Ascending aorta (tissue), 2 donors: ENCODE measurements at regions not wholly inside any gene's neighbourhood (a gene's known extent, or its start where the extent isn't known, plus 50 kb on each side); places are given as distances from the start of the nearest gene placed in this dataset.

Experiments
- DNase-seq, 2 donors: peaks; one replicate each; pipeline ENCODE4 v3.0.0-alpha.2; 2019; ENCODE audit warnings: low spot score in 2 of 2
- H3K27ac ChIP-seq, 2 donors: fragments of 200-600 bp; sonication (generic); one replicate each; pipeline ENCODE4 v1.5.1; 2016 to 2017; ENCODE audit warnings: mild to moderate bottlenecking in 1 of 2
- H3K27me3 ChIP-seq: fragments of 200-600 bp; sonication (generic); one replicate; pipeline ENCODE4 v1.5.1; 2017
- H3K36me3 ChIP-seq, 2 donors: fragments of 200-600 bp; sonication (generic); one replicate each; pipeline ENCODE4 v1.5.1; 2016
- H3K4me1 ChIP-seq, 2 donors: fragments of 200-600 bp; sonication (generic); one replicate each; pipeline ENCODE4 v1.5.1; 2016 to 2017; ENCODE audit warnings: mild to moderate bottlenecking in 1 of 2
- H3K4me3 ChIP-seq, 2 donors: fragments of 200-600 bp; sonication (generic); one replicate each; pipeline ENCODE4 v1.5.1; 2016 to 2017; ENCODE audit warnings: mild to moderate bottlenecking in 1 of 2
- H3K9me3 ChIP-seq, 2 donors: fragments of 200-600 bp; sonication (generic); one replicate each; pipeline ENCODE4 v1.5.1; 2016
- CTCF ChIP-seq, 3 experiments: fragments of 200-600 bp in 2 of 3; fragments of 450-650 bp in 1 of 3; sonication (generic) in 2 of 3; IDR thresholded peaks; one replicate each; pipeline ENCODE4 v1.5.1; 2016 to 2019; ENCODE audit warnings: antibody characterized with exemption in 3 of 3, mild to moderate bottlenecking in 1 of 3, moderate library complexity in 1 of 3
- intact Hi-C: fragments of 100-400 bp; cut with DNase I; formaldehyde crosslinking; loops from one replicate; pipeline ENCODE4 v1.15.1; 2023

DNA sequence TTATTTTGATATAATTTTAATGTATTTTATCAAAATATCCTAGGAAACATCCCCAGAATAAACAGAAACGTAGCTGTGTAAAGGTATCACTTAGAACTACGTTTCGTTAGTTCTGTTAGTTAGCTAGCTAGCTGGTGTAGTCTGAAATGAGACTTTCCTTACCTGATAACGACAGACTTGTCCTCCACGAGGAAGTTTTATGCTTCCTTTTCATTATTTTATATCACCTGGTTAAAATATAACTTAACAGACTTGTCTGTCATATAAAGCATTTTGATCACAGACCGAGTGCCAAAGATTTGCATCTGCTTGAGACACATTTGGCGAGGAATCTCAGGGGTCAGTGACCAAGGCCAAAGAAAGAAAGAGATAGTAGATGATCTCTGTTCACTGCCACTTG, 829.5 kb downstream of the VGLL3 start:
- Histone ChIP-seq H3K4me3 (no peak overlapping the region), H3K36me3 (no peaks in the 10 kb centered on the region), H3K4me1 (no peaks in the 10 kb centered on the region), H3K9me3 (no peaks in the 10 kb centered on the region), H3K27ac (no peak overlapping the region), H3K27me3 (no peaks in the 10 kb centered on the region)
- TF ChIP-seq CTCF (IDR thresholded peaks at IDR 0.05): no peak
- no peak for DNase-seq
- intact Hi-C loops: no loop called here

DNA sequence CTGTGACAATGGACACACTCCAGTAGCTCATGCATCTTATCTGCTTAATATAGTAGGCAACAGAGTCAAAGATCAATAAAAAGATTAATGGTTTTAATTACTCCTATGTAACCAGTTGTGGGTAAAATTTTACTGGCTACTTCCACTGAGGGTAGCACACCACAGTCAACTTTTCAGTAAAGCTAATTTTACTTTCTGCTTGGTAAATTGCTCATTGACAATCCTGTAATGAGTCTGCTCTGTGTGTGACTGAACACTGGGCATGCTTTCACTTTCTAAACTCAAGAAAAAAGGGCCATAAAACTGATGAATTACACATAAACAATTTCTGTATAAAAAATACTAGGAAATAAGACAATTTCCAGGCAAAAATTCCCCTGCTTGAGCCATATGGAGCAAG, 838.3 kb downstream of the VGLL3 start:
- H3K4me1 ChIP-seq: no peaks in the 10 kb centered on the region
- H3K27ac ChIP-seq: no peak overlapping the region
- no peak overlapping the region for H3K4me3 ChIP-seq
- no peaks in the 10 kb centered on the region for H3K9me3 ChIP-seq
- TF ChIP-seq CTCF (IDR thresholded peaks at IDR 0.05): no peak
- H3K36me3 ChIP-seq: no peaks in the 10 kb centered on the region
- intact Hi-C loops: no loop called here
- H3K27me3 ChIP-seq: no peaks in the 10 kb centered on the region
- no peak for DNase-seq

- Histone ChIP-seq H3K27me3 (no peaks in the 10 kb centered on the region), H3K36me3 (no peaks in the 10 kb centered on the region), H3K4me3 (no peak overlapping the region), H3K9me3 (no peaks in the 10 kb centered on the region), H3K4me1 (no peaks in the 10 kb centered on the region), H3K27ac (no peak overlapping the region)
- no peak for TF ChIP-seq CTCF (IDR thresholded peaks at IDR 0.05)
- DNase-seq: no peak
- intact Hi-C loops: no loop called here
Observed at GRCh38 chr3:86149054-86149453, 841.9 kb downstream of the VGLL3 start.

GRCh38 chr3:86147119-86147518, 843.8 kb downstream of the VGLL3 start:
- DNase-seq: no peak
- H3K36me3 ChIP-seq: no peaks in the 10 kb centered on the region
- no peak overlapping the region for H3K4me3 ChIP-seq
- H3K4me1 ChIP-seq: no peaks in the 10 kb centered on the region
- no peak for TF ChIP-seq CTCF (IDR thresholded peaks at IDR 0.05)
- no peaks in the 10 kb centered on the region for H3K9me3 ChIP-seq
- intact Hi-C loops: no loop called here
- H3K27ac ChIP-seq: no peak overlapping the region
- no peaks in the 10 kb centered on the region for H3K27me3 ChIP-seq

DNA sequence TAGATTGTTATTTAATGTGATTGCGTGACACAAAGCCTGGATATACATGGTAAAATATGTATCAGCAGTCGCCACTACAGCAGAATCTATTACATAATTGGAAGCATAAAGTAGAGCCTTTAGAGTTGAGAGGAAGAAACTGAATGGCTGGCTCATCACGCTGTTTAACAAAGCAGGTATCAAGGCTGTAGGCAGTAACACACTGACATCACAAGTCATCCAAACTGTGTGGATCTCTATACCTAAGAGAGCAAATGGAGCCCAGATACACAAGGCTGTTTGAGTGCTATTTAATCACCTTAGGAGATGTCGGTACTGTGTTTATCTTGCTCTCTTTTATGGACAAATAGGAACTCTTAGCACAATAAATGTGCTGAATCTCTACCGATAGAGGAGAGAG, 864.4 kb downstream of the VGLL3 start:
- Histone ChIP-seq H3K27me3 (no peaks in the 10 kb centered on the region), H3K27ac (no peak overlapping the region), H3K4me1 (no peaks in the 10 kb centered on the region), H3K36me3 (no peaks in the 10 kb centered on the region), H3K4me3 (no peak overlapping the region), H3K9me3 (no peaks in the 10 kb centered on the region)
- DNase-seq: no peak
- intact Hi-C loops: no loop called here
- TF ChIP-seq CTCF (IDR thresholded peaks at IDR 0.05): no peak
